Hepatocyte (in vitro differentiated cells): ENCODE measurements at regions not wholly inside any gene's neighbourhood (a gene's known extent, or its start where the extent isn't known, plus 50 kb on each side); places are given as distances from the start of the nearest gene placed in this dataset.

Source experiments
- DNase-seq: peaks from one replicate; pipeline ENCODE4 v3.0.0-alpha.2; 2016; ENCODE audit warnings: low spot score
- H2AFZ ChIP-seq: fragments of 200-600 bp; sonication (generic); 2 replicates; pipeline ENCODE4 v1.6.0; 2016; ENCODE audit warnings: antibody characterized with exemption, mild to moderate bottlenecking
- H3K27ac ChIP-seq: fragments of 200-600 bp; sonication (generic); 2 replicates; pipeline ENCODE4 v1.5.1; 2016; ENCODE audit warnings: mild to moderate bottlenecking
- H3K27me3 ChIP-seq: fragments of 200-600 bp; sonication (generic); 2 replicates; pipeline ENCODE4 v1.6.1; 2016
- H3K36me3 ChIP-seq: fragments of 200-600 bp; sonication (generic); replicated peaks from 2 replicates; pipeline ENCODE4 v1.5.1; 2016; ENCODE audit warnings: low read depth; ENCODE audit not compliant: insufficient read depth
- H3K4me1 ChIP-seq: fragments of 200-600 bp; sonication (generic); 2 replicates; pipeline ENCODE4 v1.5.1; 2016; ENCODE audit warnings: mild to moderate bottlenecking, moderate library complexity; ENCODE audit not compliant: insufficient read depth
- H3K4me2 ChIP-seq: fragments of 200-600 bp; sonication (generic); 2 replicates; pipeline ENCODE4 v1.6.0; 2016
- H3K4me3 ChIP-seq: fragments of 200-600 bp; sonication (generic); 2 replicates; pipeline ENCODE4 v1.5.1; 2016; ENCODE audit warnings: mild to moderate bottlenecking
- H3K79me2 ChIP-seq: fragments of 200-600 bp; sonication (generic); 2 replicates; pipeline ENCODE4 v1.6.0; 2017; ENCODE audit warnings: mild to moderate bottlenecking
- H3K9me2 ChIP-seq: fragments of 200-600 bp; sonication (generic); replicated peaks from 2 replicates; pipeline ENCODE4 v1.6.0; 2017; ENCODE audit warnings: mild to moderate bottlenecking; ENCODE audit not compliant: insufficient read depth
- H3K9me3 ChIP-seq: fragments of 200-600 bp; sonication (generic); 2 replicates; pipeline ENCODE4 v1.5.1; 2016; ENCODE audit warnings: low read depth, mild to moderate bottlenecking
- H4K20me1 ChIP-seq: fragments of 200-600 bp; sonication (generic); 2 replicates; pipeline ENCODE4 v1.6.0; 2016; ENCODE audit warnings: mild to moderate bottlenecking; ENCODE audit not compliant: insufficient read depth, poor library complexity, severe bottlenecking
- CTCF ChIP-seq: fragments of 200-600 bp; sonication (generic); IDR thresholded peaks from 2 replicates; pipeline ENCODE4 v1.5.1; 2016; ENCODE audit warnings: antibody characterized with exemption, mild to moderate bottlenecking; ENCODE audit not compliant: poor library complexity
- EZH2 ChIP-seq: fragments of 200-600 bp; sonication (generic); IDR thresholded peaks from 2 replicates; pipeline ENCODE4 v1.6.1; 2016; ENCODE audit warnings: antibody characterized with exemption, mild to moderate bottlenecking, borderline replicate concordance
- EZH2phosphoT487 ChIP-seq: fragments of 200-600 bp; sonication (generic); IDR thresholded peaks from one replicate; pipeline ENCODE4 v1.6.1; 2018; ENCODE audit warnings: antibody characterized with exemption, mild to moderate bottlenecking, low read depth, moderate library complexity; ENCODE audit not compliant: unreplicated experiment, severe bottlenecking
- WGBS: methylation state at CpG from one replicate; pipeline ENCODE4 v1.1.6; 2016; ENCODE audit warnings: low lambda C conversion rate; ENCODE audit errors: missing lambda C conversion rate; 5-methylcytosine and 5-hydroxymethylcytosine counted together

GRCh38 chr16:86202267-86202666 lies 303.3 kb downstream of the IRF8 start:
- WGBS: 69% methylated on average over 16 of the region's 16 CpGs
- TF ChIP-seq CTCF (no peak), EZH2 (no peak), EZH2phosphoT487 (no peak)
- no peak overlapping the region for H3K27ac ChIP-seq
- H3K9me3 ChIP-seq: no peaks in the 10 kb centered on the region
- no peak overlapping the region for H3K4me2 ChIP-seq
- no peaks in the 10 kb centered on the region for H3K79me2 ChIP-seq
- H3K4me3 ChIP-seq: no peak overlapping the region
- no peaks in the 10 kb centered on the region for H3K36me3 ChIP-seq
- H3K27me3 ChIP-seq: no peaks in the 10 kb centered on the region
- no peaks in the 10 kb centered on the region for H4K20me1 ChIP-seq
- peaks cover 17% of the 10 kb centered on the region for H3K4me1 ChIP-seq
- H2AFZ ChIP-seq: no peak overlapping the region
- H3K9me2 ChIP-seq: no peaks in the 10 kb centered on the region
- DNase-seq: no peak

GRCh38 chr16:86202760-86203426 lies 303.9 kb downstream of the IRF8 start:
- H4K20me1 ChIP-seq: no peaks in the 10 kb centered on the region
- no peaks in the 10 kb centered on the region for H3K9me2 ChIP-seq
- H3K9me3 ChIP-seq: no peaks in the 10 kb centered on the region
- no peak for DNase-seq
- H2AFZ ChIP-seq: no peak overlapping the region
- H3K36me3 ChIP-seq: no peaks in the 10 kb centered on the region
- no peaks in the 10 kb centered on the region for H3K27me3 ChIP-seq
- H3K4me2 ChIP-seq: no peak overlapping the region
- no peak overlapping the region for H3K27ac ChIP-seq
- no peaks in the 10 kb centered on the region for H3K79me2 ChIP-seq
- H3K4me3 ChIP-seq: no peak overlapping the region
- no peak for TF ChIP-seq EZH2
- TF ChIP-seq EZH2phosphoT487: no peak
- no peak for TF ChIP-seq CTCF
- 87% methylated on average over 11 of the region's 11 CpGs for WGBS
- peaks cover 17% of the 10 kb centered on the region for H3K4me1 ChIP-seq

GRCh38 chr16:86203557-86204275 lies 304.8 kb downstream of the IRF8 start:
- Histone ChIP-seq H3K4me2 (no peak overlapping the region), H3K27ac (no peak overlapping the region), H3K27me3 (no peaks in the 10 kb centered on the region), H3K9me3 (no peaks in the 10 kb centered on the region), H2AFZ (no peak overlapping the region), H3K4me3 (no peak overlapping the region), H4K20me1 (no peaks in the 10 kb centered on the region), H3K4me1 (peaks cover 17% of the 10 kb centered on the region), H3K9me2 (no peaks in the 10 kb centered on the region), H3K79me2 (no peaks in the 10 kb centered on the region), H3K36me3 (no peaks in the 10 kb centered on the region)
- TF ChIP-seq CTCF (no peak), EZH2phosphoT487 (no peak), EZH2 (no peak)
- DNase-seq: no peak
- 87% methylated on average over 19 of the region's 19 CpGs for WGBS
